ENCODE measurements at regions not wholly inside any gene's neighbourhood (a gene's known extent, or its start where the extent isn't known, plus 50 kb on each side); places are given as distances from the start of the nearest gene placed in this dataset.

DNA sequence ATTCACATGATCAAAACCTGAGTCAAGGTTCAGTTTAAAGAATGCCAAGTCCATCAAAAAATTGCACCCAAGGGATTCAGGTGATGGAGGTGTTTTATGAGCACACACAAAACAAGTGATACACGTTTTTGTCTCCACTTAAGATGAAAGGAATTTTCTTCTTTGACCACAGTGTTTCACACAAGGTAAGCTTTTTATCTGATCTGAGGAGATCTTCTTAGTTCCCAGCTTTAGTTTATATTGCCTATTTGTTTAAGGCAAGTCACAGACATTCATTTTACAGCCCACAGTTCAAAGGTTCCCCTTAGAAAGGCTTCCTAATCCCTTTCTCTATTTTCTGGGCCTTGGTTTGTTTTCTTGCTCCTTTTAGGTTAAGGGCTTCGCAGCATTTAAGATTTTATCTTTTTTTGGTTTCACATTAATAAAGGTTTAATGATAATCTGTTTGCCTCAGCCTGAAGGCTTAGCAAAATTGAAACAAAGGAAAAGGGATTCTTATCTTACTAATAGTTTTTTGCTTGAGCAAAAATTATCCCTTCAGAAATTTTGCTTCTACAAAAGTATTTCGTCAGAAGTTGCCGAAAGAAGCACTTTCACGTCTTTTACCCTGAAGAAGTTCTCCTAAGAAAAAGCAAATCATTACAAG is 420.5 kb upstream of the NAALADL2 start:
- no peak for TF ChIP-seq POLR2A (IDR thresholded peaks at IDR 0.05)
- TF ChIP-seq, protein P1, sequence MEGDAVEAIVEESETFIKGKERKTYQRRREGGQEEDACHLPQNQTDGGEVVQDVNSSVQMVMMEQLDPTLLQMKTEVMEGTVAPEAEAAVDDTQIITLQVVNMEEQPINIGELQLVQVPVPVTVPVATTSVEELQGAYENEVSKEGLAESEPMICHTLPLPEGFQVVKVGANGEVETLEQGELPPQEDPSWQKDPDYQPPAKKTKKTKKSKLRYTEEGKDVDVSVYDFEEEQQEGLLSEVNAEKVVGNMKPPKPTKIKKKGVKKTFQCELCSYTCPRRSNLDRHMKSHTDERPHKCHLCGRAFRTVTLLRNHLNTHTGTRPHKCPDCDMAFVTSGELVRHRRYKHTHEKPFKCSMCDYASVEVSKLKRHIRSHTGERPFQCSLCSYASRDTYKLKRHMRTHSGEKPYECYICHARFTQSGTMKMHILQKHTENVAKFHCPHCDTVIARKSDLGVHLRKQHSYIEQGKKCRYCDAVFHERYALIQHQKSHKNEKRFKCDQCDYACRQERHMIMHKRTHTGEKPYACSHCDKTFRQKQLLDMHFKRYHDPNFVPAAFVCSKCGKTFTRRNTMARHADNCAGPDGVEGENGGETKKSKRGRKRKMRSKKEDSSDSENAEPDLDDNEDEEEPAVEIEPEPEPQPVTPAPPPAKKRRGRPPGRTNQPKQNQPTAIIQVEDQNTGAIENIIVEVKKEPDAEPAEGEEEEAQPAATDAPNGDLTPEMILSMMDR (IDR thresholded peaks at IDR 0.05): no peak
- no peaks in the 10 kb centered on the region for H3K36me3 ChIP-seq
- H3K4me3 ChIP-seq: peak overlapping the region in 1 of 2 donors; percentile 79
- intact Hi-C loops (cut with DNase I; ENCODE audit: low total_unique reads): no loop called here
- no peak for DNase-seq
- peak overlapping the region; percentile 98 for H3K27ac ChIP-seq
- H3K4me1 ChIP-seq: no peaks in the 10 kb centered on the region
- no peaks in the 10 kb centered on the region for H3K27me3 ChIP-seq
- H3K9me3 ChIP-seq: no peaks in the 10 kb centered on the region

GRCh38 chr3:174439331-174440252 is 419.5 kb upstream of the NAALADL2 start:
- H3K4me1 ChIP-seq: no peaks in the 10 kb centered on the region
- H3K27me3 ChIP-seq: no peaks in the 10 kb centered on the region
- H3K36me3 ChIP-seq: no peaks in the 10 kb centered on the region
- peak overlapping the region; percentile 53 to 79 for H3K4me3 ChIP-seq
- peak overlapping the region; percentile 98 for H3K27ac ChIP-seq
- peak; percentile 27 to 35 for DNase-seq
- no peaks in the 10 kb centered on the region for H3K9me3 ChIP-seq
- TF ChIP-seq, protein P1 (IDR thresholded peaks at IDR 0.05): no peak
- TF ChIP-seq POLR2A (IDR thresholded peaks at IDR 0.05): no peak
- intact Hi-C loops (cut with DNase I; ENCODE audit: low total_unique reads): no loop called here

- H3K4me1 ChIP-seq: no peaks in the 10 kb centered on the region
- H3K4me3 ChIP-seq: peak overlapping the region; percentile 53 to 79
- H3K36me3 ChIP-seq: no peaks in the 10 kb centered on the region
- no peaks in the 10 kb centered on the region for H3K9me3 ChIP-seq
- TF ChIP-seq, protein P1 (IDR thresholded peaks at IDR 0.05): no peak
- no peak for TF ChIP-seq POLR2A (IDR thresholded peaks at IDR 0.05)
- H3K27ac ChIP-seq: peak overlapping the region; percentile 98
- intact Hi-C loops (cut with DNase I; ENCODE audit: low total_unique reads): no loop called here
- DNase-seq: peak; percentile 36 to 42
- H3K27me3 ChIP-seq: no peaks in the 10 kb centered on the region
Observed at GRCh38 chr3:174440253-174440701, 418.9 kb upstream of the NAALADL2 start.

DNA sequence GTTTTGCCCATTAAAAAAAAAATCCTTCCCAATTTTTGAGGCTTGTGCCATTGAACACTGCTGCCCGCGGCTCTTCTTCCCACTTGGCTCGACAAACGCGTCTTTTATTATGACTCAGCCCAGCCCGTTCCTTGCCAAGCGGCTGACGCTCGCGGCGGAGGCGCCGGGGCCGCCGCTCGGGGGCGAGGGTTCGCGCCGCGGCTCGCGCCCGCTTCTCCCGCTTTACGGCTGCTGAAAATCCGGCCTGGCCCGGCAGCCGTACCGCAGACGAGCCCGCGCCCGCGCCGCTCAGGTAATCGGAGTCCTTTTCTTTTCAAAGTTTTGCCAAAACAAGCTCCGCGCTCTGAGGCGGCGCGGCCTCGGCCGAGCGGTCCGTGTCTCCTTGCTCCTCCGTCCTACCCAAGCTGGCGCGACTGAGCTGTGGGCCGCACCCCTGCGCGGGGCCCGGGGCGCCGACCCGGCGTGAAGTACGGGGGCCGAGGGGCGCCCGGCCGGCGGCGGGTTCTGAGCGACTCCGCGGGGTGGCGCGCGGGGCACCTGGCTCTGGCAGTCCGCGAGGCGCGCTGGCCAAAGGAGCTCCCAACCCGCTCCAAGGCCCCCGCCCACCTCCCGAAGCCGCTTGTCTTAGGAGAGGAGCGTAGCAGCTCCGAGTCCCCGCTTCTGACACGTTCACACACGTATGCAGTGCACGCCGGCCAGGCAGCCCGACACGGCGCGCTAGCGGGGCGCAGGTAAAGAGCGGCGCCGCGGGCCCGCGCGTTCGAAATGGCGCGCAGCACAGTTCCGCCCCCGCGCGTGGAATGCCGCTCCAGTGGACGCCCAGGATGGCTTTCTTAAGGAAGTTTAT is 418.2 kb upstream of the NAALADL2 start:
- Histone ChIP-seq H3K27me3 (no peaks in the 10 kb centered on the region), H3K9me3 (no peaks in the 10 kb centered on the region), H3K27ac (peak overlapping the region; percentile 98), H3K4me1 (no peaks in the 10 kb centered on the region), H3K36me3 (no peaks in the 10 kb centered on the region), H3K4me3 (peak overlapping the region; percentile 53 to 79)
- TF ChIP-seq, protein P1 (IDR thresholded peaks at IDR 0.05): peak in 2 of 4 experiments; percentile 8 to 12
- peak in 1 of 2 donors; percentile 58 for TF ChIP-seq POLR2A (IDR thresholded peaks at IDR 0.05)
- intact Hi-C loops (cut with DNase I; ENCODE audit: low total_unique reads): no loop called here
- peak; percentile 87 to 93 for DNase-seq
